HFFc6 (cell line): ENCODE measurements at regions not wholly inside any gene's neighbourhood (a gene's known extent, or its start where the extent isn't known, plus 50 kb on each side); places are given as distances from the start of the nearest gene placed in this dataset.
"Not testable (repeated sequence)": the region's sequence is repeated elsewhere in the genome, so short reads cannot be mapped to it uniquely, and the experiment has no call there.

Experiments
- DNase-seq: peaks from one replicate; pipeline ENCODE4 v3.0.0-alpha.2; 2018
- H3K27ac Mint-ChIP-seq: 2 replicates; pipeline ENCODE4 v1.8.0; 2020; ENCODE audit warnings: mild to moderate bottlenecking, mixed read lengths
- H3K27me3 Mint-ChIP-seq: 2 replicates; pipeline ENCODE4 v1.8.0; 2021; ENCODE audit warnings: mild to moderate bottlenecking, moderate library complexity, mixed read lengths; ENCODE audit not compliant: insufficient read depth
- H3K36me3 Mint-ChIP-seq: 2 replicates; pipeline ENCODE4 v1.8.0; 2021; ENCODE audit warnings: low read depth, mixed read lengths
- H3K4me1 Mint-ChIP-seq: 2 replicates; pipeline ENCODE4 v1.8.0; 2020; ENCODE audit warnings: low read depth, mixed read lengths
- H3K4me3 Mint-ChIP-seq: 2 replicates; pipeline ENCODE4 v1.8.0; 2020; ENCODE audit warnings: mild to moderate bottlenecking, moderate library complexity, mixed read lengths
- H3K9me3 Mint-ChIP-seq: 2 replicates; pipeline ENCODE4 v1.8.0; 2020; ENCODE audit warnings: mild to moderate bottlenecking, mixed read lengths
- CTCF ChIP-seq: fragments of 200-600 bp; sonication (generic); IDR thresholded peaks from 2 replicates; pipeline ENCODE4 v1.5.0; 2021; ENCODE audit warnings: antibody characterized with exemption, mild to moderate bottlenecking

- Mint-ChIP-seq H3K27ac (no peak overlapping the region), H3K27me3 (no peaks in the 10 kb centered on the region), H3K36me3 (no peaks in the 10 kb centered on the region), H3K9me3 (no peaks in the 10 kb centered on the region), H3K4me1 (peaks cover 33% of the 10 kb centered on the region), H3K4me3 (no peak overlapping the region)
- TF ChIP-seq CTCF, result no peak
- no peak for DNase-seq
These were observed 158.4 kb upstream of the RASSF8 start for GRCh38 chr12:25800101-25800500.

GRCh38 chr12:25801734-25802133, 156.7 kb upstream of the RASSF8 start:
- no peak overlapping the region for H3K27ac Mint-ChIP-seq
- no peak overlapping the region for H3K4me3 Mint-ChIP-seq
- no peaks in the 10 kb centered on the region for H3K36me3 Mint-ChIP-seq
- DNase-seq, result no peak
- H3K27me3 Mint-ChIP-seq, result no peaks in the 10 kb centered on the region
- H3K4me1 Mint-ChIP-seq, result peaks cover 43% of the 10 kb centered on the region
- no peaks in the 10 kb centered on the region for H3K9me3 Mint-ChIP-seq
- TF ChIP-seq CTCF, result no peak

GRCh38 chr12:25802143-25802542, 156.3 kb upstream of the RASSF8 start:
- Mint-ChIP-seq H3K27me3 (no peaks in the 10 kb centered on the region), H3K36me3 (no peaks in the 10 kb centered on the region), H3K4me3 (no peak overlapping the region), H3K4me1 (peaks cover 47% of the 10 kb centered on the region), H3K9me3 (no peaks in the 10 kb centered on the region), H3K27ac (no peak overlapping the region)
- no peak for TF ChIP-seq CTCF
- DNase-seq, result no peak

GRCh38 chr12:25803029-25803664, 155.3 kb upstream of the RASSF8 start:
- H3K4me1 Mint-ChIP-seq, result peaks cover 53% of the 10 kb centered on the region
- H3K4me3 Mint-ChIP-seq, H3K27ac Mint-ChIP-seq, DNase-seq, H3K27me3 Mint-ChIP-seq, H3K36me3 Mint-ChIP-seq, H3K9me3 Mint-ChIP-seq: not testable (repeated sequence)

GRCh38 chr12:25804286-25804685, 154.2 kb upstream of the RASSF8 start:
- not testable (repeated sequence) for H3K9me3 Mint-ChIP-seq, H3K27me3 Mint-ChIP-seq
- DNase-seq, result peak; percentile 8

GRCh38 chr12:25806271-25806670, 152.2 kb upstream of the RASSF8 start:
- 0 out of 2 replicates have a peak overlapping the region, but pooled peaks have one; percentile 8 for H3K27ac Mint-ChIP-seq
- H3K4me3 Mint-ChIP-seq, result no peak overlapping the region
- H3K36me3 Mint-ChIP-seq, result peaks cover 8% of the 10 kb centered on the region; the same call in 1 of the 2 replicates
- H3K27me3 Mint-ChIP-seq, result no peaks in the 10 kb centered on the region; the same call in 1 of the 2 replicates
- TF ChIP-seq CTCF, result no peak
- H3K4me1 Mint-ChIP-seq, result peaks cover 47% of the 10 kb centered on the region
- peaks cover 3% of the 10 kb centered on the region; the same call in 1 of the 2 replicates for H3K9me3 Mint-ChIP-seq
- peak; percentile 53 for DNase-seq

More at GRCh38 chr12:25804286-25804685, 154.2 kb upstream of the RASSF8 start:
- H3K4me3 Mint-ChIP-seq, H3K36me3 Mint-ChIP-seq: not testable (repeated sequence)
- H3K27ac Mint-ChIP-seq, result peak overlapping the region; percentile 3; the same call in 1 of the 2 replicates
- peaks cover 53% of the 10 kb centered on the region for H3K4me1 Mint-ChIP-seq
